ENCODE measurements at regions not wholly inside any gene's neighbourhood (a gene's known extent, or its start where the extent isn't known, plus 50 kb on each side); places are given as distances from the start of the nearest gene placed in this dataset.

DNA sequence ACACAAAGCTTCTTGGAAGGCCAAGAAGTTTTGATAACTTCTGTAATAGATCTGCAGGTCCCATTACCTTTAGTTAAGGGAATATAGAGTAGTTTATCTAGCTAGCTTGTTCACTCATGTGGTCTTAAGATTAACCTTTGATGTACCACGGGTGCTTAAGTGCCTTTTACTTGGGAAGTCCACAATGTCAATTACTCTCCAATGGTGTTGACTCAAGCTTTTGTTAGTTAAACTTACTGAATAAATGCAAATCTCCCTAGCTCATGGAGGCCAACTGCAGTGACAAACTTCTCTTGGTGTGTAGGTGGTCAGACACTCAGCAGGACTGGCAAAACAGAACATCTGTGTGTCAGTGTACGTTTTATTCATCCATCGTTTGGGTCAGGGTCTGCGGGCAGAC, 501.5 kb downstream of the ELAVL2 start:
- H3K4me3 ChIP-seq (ENCODE audit: low read length): no peak overlapping the region
- 71% methylated on average over 4 of the region's 4 CpGs for WGBS (ENCODE audit: insufficient coverage)
- Mint-ChIP-seq H3K4me3 (no peak overlapping the region), H3K4me1 (no peaks in the 10 kb centered on the region), H3K9me3 (peaks cover 13 to 19% of the 10 kb centered on the region in 2 donors), H3K27ac (no peak overlapping the region), H3K27me3 (ENCODE audit: low read depth in 2 of 2) (no peaks in the 10 kb centered on the region), H3K36me3 (peaks cover 6% of the 10 kb centered on the region)
- TF ChIP-seq, protein P1, sequence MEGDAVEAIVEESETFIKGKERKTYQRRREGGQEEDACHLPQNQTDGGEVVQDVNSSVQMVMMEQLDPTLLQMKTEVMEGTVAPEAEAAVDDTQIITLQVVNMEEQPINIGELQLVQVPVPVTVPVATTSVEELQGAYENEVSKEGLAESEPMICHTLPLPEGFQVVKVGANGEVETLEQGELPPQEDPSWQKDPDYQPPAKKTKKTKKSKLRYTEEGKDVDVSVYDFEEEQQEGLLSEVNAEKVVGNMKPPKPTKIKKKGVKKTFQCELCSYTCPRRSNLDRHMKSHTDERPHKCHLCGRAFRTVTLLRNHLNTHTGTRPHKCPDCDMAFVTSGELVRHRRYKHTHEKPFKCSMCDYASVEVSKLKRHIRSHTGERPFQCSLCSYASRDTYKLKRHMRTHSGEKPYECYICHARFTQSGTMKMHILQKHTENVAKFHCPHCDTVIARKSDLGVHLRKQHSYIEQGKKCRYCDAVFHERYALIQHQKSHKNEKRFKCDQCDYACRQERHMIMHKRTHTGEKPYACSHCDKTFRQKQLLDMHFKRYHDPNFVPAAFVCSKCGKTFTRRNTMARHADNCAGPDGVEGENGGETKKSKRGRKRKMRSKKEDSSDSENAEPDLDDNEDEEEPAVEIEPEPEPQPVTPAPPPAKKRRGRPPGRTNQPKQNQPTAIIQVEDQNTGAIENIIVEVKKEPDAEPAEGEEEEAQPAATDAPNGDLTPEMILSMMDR (IDR thresholded peaks at IDR 0.05): no peak
- no peak overlapping the region for H3K27ac ChIP-seq (ENCODE audit: low read length)
- DNase-seq (no peak), ATAC-seq (no peak)
- no peaks in the 10 kb centered on the region for H3K27me3 ChIP-seq (ENCODE audit: control insufficient read depth, insufficient read depth, low read length)
- no peaks in the 10 kb centered on the region for H3K36me3 ChIP-seq (ENCODE audit: control insufficient read depth, insufficient read depth, low read length)
- H3K4me1 ChIP-seq (ENCODE audit: control insufficient read depth, insufficient read depth, low read length): no peaks in the 10 kb centered on the region
- H3K9me3 ChIP-seq (ENCODE audit: control insufficient read depth, insufficient read depth, low read length): no peaks in the 10 kb centered on the region
- intact Hi-C loops (cut with micrococcal nuclease): no loop called here

DNA sequence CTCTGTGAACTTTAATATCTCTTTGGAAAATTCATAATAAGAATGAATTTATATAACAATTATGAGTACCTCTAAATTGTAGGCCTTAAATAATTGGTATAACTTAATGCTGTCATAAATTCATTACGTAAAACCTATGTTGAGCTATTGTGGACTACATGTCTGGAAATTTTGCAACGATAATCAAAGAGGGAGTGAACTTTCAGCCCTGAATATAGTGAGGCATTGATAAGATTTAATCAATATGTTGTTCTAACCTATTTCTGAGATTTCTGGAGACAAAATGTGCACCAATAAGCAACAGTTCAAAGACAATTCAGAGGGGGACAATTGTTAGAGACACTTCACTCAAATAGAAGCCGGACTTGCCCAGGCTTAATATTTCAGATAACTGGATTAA, 499.4 kb downstream of the ELAVL2 start:
- Mint-ChIP-seq H3K4me1 (no peaks in the 10 kb centered on the region), H3K36me3 (peaks cover 10% of the 10 kb centered on the region), H3K27ac (no peak overlapping the region), H3K4me3 (no peak overlapping the region), H3K9me3 (peaks cover 15 to 24% of the 10 kb centered on the region in 2 donors), H3K27me3 (ENCODE audit: low read depth in 2 of 2) (no peaks in the 10 kb centered on the region)
- ATAC-seq (no peak), DNase-seq (no peak)
- intact Hi-C loops (cut with micrococcal nuclease): no loop called here
- Histone ChIP-seq H3K9me3 (ENCODE audit: control insufficient read depth, insufficient read depth, low read length) (peaks cover 5% of the 10 kb centered on the region), H3K4me3 (ENCODE audit: low read length) (no peak overlapping the region), H3K27me3 (ENCODE audit: control insufficient read depth, insufficient read depth, low read length) (no peaks in the 10 kb centered on the region), H3K27ac (ENCODE audit: low read length) (no peak overlapping the region), H3K36me3 (ENCODE audit: control insufficient read depth, insufficient read depth, low read length) (no peaks in the 10 kb centered on the region), H3K4me1 (ENCODE audit: control insufficient read depth, insufficient read depth, low read length) (no peaks in the 10 kb centered on the region)
- TF ChIP-seq, protein P1 (IDR thresholded peaks at IDR 0.05): no peak
- WGBS (ENCODE audit: insufficient coverage): 90% methylated on average over 3 of the region's 3 CpGs

DNA sequence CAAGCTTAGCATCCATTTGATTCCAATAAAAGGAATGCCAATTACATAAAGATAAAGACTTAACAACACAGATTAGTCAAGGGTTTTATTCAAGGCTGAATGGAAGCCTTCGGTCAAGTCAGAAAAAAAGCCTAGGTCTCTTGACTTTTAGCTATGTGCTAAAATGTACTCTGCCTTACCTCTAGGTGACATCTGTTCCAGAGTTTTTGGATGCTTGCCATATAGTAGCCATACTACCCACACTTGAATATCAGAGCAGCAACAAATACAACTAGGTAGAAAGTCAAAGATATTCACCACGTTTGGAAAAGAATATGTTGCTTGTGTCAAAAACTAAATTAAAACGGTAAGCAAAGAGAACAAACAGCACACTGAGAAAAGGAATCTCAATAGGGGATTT, 484.7 kb downstream of the ELAVL2 start:
- intact Hi-C loops (cut with micrococcal nuclease): no loop called here
- ATAC-seq (no peak), DNase-seq (no peak)
- Histone ChIP-seq H3K27ac (ENCODE audit: low read length) (no peak overlapping the region), H3K4me1 (ENCODE audit: control insufficient read depth, insufficient read depth, low read length) (no peaks in the 10 kb centered on the region), H3K4me3 (ENCODE audit: low read length) (no peak overlapping the region), H3K36me3 (ENCODE audit: control insufficient read depth, insufficient read depth, low read length) (no peaks in the 10 kb centered on the region), H3K27me3 (ENCODE audit: control insufficient read depth, insufficient read depth, low read length) (no peaks in the 10 kb centered on the region), H3K9me3 (ENCODE audit: control insufficient read depth, insufficient read depth, low read length) (no peaks in the 10 kb centered on the region)
- 76% methylated on average over 3 of the region's 3 CpGs for WGBS (ENCODE audit: insufficient coverage)
- peaks cover 4 to 5% of the 10 kb centered on the region in 2 donors for H3K9me3 Mint-ChIP-seq
- H3K36me3 Mint-ChIP-seq: peaks cover 18% of the 10 kb centered on the region
- H3K4me1 Mint-ChIP-seq: no peaks in the 10 kb centered on the region
- no peak overlapping the region for H3K4me3 Mint-ChIP-seq
- H3K27ac Mint-ChIP-seq: no peak overlapping the region
- TF ChIP-seq, protein P1 (IDR thresholded peaks at IDR 0.05): no peak
- no peaks in the 10 kb centered on the region for H3K27me3 Mint-ChIP-seq (ENCODE audit: low read depth in 2 of 2)

DNA sequence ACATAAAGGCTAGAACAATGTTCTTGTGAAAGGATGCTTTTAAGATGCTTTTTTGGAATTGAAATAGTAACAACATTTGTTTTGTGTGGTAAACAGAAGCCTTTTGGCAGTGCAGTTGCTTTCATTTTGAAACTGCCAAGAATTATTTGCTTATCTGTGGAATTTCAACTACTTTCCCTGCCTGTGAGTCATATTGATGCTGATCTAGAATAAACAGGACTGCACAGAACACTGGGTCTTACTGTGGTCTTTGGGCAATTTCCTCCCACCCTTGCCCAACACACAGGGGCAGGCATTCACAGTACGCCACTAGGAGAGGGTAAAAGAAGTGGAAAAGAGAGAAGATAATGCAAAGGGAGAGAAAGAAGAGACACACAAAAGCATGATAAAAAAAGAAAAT, 483.7 kb downstream of the ELAVL2 start:
- 83% methylated on average over 1 of the region's 1 CpG for WGBS (ENCODE audit: insufficient coverage)
- Mint-ChIP-seq H3K9me3 (peaks cover 4 to 8% of the 10 kb centered on the region in 2 donors), H3K27me3 (ENCODE audit: low read depth in 2 of 2) (no peaks in the 10 kb centered on the region), H3K36me3 (peaks cover 18% of the 10 kb centered on the region), H3K27ac (no peak overlapping the region), H3K4me3 (no peak overlapping the region), H3K4me1 (no peaks in the 10 kb centered on the region)
- Histone ChIP-seq H3K27me3 (ENCODE audit: control insufficient read depth, insufficient read depth, low read length) (no peaks in the 10 kb centered on the region), H3K27ac (ENCODE audit: low read length) (no peak overlapping the region), H3K4me1 (ENCODE audit: control insufficient read depth, insufficient read depth, low read length) (no peaks in the 10 kb centered on the region), H3K9me3 (ENCODE audit: control insufficient read depth, insufficient read depth, low read length) (no peaks in the 10 kb centered on the region), H3K36me3 (ENCODE audit: control insufficient read depth, insufficient read depth, low read length) (no peaks in the 10 kb centered on the region), H3K4me3 (ENCODE audit: low read length) (no peak overlapping the region)
- DNase-seq (no peak), ATAC-seq (no peak)
- TF ChIP-seq, protein P1 (IDR thresholded peaks at IDR 0.05): no peak
- intact Hi-C loops (cut with micrococcal nuclease): no loop called here
